Type B pancreatic cell (in vitro differentiated cells): ENCODE measurements at regions not wholly inside any gene's neighbourhood (a gene's known extent, or its start where the extent isn't known, plus 50 kb on each side); places are given as distances from the start of the nearest gene placed in this dataset.

Source experiments
- DNase-seq: peaks from one replicate; pipeline ENCODE4 v3.0.0; 2021; ENCODE audit warnings: mixed read lengths; ENCODE audit not compliant: unreplicated experiment; ENCODE audit errors: extremely low spot score
- H3K27ac Mint-ChIP-seq: 2 replicates; pipeline ENCODE4 v1.8.0; 2021; ENCODE audit warnings: mild to moderate bottlenecking, mixed read lengths
- H3K27me3 Mint-ChIP-seq: 2 replicates; pipeline ENCODE4 v1.8.0; 2021; ENCODE audit warnings: mixed read lengths
- H3K36me3 Mint-ChIP-seq: 2 replicates; pipeline ENCODE4 v1.8.0; 2021; ENCODE audit warnings: mixed read lengths
- H3K4me1 Mint-ChIP-seq: one replicate; pipeline ENCODE4 v1.8.0; 2021; ENCODE audit warnings: mixed read lengths; ENCODE audit not compliant: unreplicated experiment
- H3K4me3 Mint-ChIP-seq: 2 replicates; pipeline ENCODE4 v1.8.0; 2021; ENCODE audit warnings: mild to moderate bottlenecking, mixed read lengths
- H3K9me3 Mint-ChIP-seq: 2 replicates; pipeline ENCODE4 v1.8.0; 2021; ENCODE audit warnings: mixed read lengths
- TF ChIP-seq, protein P1 (sequence below): fragments of 200-600 bp; sonication (generic); conservative IDR thresholded peaks from 2 replicates; pipeline ENCODE4 v1.5.0; 2021; ENCODE audit warnings: antibody characterized with exemption, mild to moderate bottlenecking

DNA sequence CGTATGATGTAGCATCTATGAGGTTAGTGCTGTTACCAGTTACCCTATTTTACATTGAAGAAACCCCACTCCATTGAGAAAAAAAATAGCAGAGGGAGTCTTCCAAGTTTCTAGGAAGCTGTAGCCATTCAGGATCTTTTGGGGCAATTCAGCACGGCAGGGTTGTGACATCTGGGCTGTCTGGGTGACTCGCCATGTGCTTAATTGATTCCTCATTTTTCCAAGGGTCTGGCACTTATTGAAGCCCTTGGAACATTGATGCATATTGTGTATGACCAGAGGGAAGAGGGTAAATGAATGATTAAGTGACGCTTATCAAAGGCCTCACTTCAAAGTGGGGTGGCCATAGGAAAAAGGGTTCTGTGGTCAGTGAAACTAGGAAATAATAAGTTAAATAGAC, 248.7 kb downstream of the ARHGAP12 start:
- Mint-ChIP-seq H3K36me3 (peaks cover 6% of the 10 kb centered on the region), H3K27ac (no peak overlapping the region)

DNA sequence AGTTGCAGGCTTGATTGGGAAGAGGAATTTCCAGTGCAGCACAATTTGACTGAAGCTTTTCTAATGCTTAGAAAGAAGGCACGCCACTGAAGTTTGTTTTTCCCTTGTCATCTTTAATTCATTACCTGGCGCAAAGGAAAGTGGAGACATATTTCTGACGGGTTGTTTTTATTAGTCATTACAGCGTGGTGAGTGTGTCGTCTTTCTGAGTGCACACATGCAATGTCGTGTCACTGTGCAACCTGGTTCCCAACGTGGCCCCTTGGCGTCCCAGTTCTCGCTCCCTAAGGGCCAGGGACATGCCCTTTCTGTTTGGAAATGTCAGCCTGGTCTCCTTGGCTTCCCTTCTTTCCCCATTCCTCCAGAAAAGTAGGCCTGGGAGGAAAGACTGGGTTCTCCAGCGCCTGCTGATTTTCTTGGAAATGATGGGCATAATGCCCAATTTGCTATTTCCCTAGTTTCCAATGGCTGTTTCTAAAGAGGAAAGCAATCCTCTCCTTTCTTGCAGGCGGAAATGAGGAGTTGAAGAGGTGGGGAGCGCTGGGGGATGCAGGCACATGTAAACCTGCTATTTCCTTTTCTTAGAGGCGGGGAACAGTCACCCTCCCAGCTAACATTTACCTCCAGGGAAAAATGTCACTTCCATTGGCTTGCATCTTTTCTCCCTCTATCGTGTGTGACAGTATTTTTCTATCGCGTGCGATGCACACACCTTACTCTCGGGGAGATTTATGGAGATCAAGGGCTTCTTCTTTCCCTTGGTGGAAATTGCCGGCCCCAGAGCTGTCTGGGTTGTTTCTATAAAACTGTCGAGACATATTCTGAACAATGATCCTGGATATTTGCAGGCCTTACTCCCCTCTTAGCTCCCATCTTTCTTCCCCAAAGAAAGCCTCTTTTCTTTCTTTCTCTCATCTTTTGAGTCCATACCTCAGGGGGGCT, 249.8 kb downstream of the ARHGAP12 start:
- TF ChIP-seq, protein P1, sequence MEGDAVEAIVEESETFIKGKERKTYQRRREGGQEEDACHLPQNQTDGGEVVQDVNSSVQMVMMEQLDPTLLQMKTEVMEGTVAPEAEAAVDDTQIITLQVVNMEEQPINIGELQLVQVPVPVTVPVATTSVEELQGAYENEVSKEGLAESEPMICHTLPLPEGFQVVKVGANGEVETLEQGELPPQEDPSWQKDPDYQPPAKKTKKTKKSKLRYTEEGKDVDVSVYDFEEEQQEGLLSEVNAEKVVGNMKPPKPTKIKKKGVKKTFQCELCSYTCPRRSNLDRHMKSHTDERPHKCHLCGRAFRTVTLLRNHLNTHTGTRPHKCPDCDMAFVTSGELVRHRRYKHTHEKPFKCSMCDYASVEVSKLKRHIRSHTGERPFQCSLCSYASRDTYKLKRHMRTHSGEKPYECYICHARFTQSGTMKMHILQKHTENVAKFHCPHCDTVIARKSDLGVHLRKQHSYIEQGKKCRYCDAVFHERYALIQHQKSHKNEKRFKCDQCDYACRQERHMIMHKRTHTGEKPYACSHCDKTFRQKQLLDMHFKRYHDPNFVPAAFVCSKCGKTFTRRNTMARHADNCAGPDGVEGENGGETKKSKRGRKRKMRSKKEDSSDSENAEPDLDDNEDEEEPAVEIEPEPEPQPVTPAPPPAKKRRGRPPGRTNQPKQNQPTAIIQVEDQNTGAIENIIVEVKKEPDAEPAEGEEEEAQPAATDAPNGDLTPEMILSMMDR: no peak
- no peaks in the 10 kb centered on the region for H3K27me3 Mint-ChIP-seq
- H3K4me3 Mint-ChIP-seq: no peak overlapping the region
- peaks cover 6% of the 10 kb centered on the region for H3K36me3 Mint-ChIP-seq
- H3K9me3 Mint-ChIP-seq: peaks cover 8% of the 10 kb centered on the region
- H3K4me1 Mint-ChIP-seq: peaks cover 4% of the 10 kb centered on the region
- H3K27ac Mint-ChIP-seq: no peak overlapping the region
- DNase-seq: no peak

More for the DNA sequence above, 248.7 kb downstream of the ARHGAP12 start:
- Mint-ChIP-seq H3K27me3 (no peaks in the 10 kb centered on the region), H3K4me3 (no peak overlapping the region), H3K9me3 (peaks cover 7% of the 10 kb centered on the region), H3K4me1 (peaks cover 4% of the 10 kb centered on the region)
- DNase-seq: no peak
- TF ChIP-seq, protein P1: no peak

DNA sequence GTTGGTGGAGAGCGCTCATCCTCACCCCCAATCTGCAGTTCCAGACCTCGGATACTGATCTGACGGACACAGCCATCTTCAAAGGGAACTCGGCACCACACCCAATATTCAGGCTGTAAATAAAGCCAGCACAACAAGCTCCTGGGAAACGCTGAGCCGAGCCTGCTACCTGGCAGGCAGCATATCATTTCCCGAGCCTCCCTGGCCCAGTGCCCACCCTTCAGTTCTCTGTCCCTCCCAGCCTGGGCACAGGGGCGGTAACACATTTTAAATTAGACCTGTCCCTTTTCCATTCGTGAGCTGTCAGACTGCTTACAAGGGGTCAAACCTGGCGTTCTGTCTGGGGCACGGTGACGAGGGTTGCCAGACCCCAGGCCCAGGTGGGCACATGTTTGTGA, 250.5 kb downstream of the ARHGAP12 start:
- H3K4me3 Mint-ChIP-seq: no peak overlapping the region
- no peak for DNase-seq
- no peaks in the 10 kb centered on the region for H3K27me3 Mint-ChIP-seq
- no peaks in the 10 kb centered on the region for H3K36me3 Mint-ChIP-seq
- TF ChIP-seq, protein P1: no peak
- peaks cover 8% of the 10 kb centered on the region for H3K9me3 Mint-ChIP-seq
- H3K27ac Mint-ChIP-seq: no peak overlapping the region
- H3K4me1 Mint-ChIP-seq: peaks cover 8% of the 10 kb centered on the region

DNA sequence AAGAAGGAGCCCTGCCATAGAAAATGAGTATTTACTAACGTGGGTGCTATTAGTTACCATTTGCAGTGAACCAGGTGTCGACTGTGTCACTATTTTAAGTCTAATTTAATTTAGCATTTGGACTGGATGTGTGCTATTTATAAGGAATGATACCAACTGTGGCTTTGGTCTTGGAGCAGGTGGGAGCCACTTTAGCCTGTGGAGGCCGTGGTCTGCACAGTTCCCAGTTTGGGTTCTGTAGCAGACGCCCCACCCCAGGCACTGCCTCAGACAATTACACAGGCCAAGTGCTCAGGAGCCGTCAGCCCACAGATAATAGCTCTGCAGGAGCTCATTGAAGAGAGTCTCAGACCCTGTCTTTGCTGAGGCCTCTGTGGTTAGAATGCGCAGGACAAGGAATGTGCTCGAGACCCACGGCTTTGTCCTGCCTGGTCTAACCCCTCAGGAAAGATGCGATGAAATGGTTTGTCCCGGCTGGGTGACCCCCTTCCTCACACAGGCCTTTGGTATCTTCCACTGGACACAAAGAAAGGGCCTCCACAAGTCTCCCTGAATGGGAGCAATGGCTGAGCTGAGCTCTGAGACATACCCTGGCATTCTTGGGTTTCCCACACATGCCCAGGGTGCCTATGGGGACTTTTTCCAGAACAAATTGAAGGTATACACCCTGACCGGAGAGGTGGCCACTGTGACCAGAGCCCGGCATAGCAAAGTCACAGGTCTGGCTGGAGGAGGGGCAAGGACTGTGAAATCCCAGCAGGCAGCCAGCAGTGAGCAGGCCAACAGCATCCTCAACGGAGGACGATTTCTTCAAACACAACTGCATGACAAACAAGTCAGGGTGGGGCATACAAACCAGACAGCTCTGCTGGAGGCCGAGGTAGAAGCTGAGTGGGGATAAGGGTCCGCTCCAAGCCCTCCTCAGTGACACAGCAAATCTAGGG, 251.2 kb downstream of the ARHGAP12 start:
- peak overlapping the region; percentile 62 for H3K4me3 Mint-ChIP-seq
- no peaks in the 10 kb centered on the region for H3K36me3 Mint-ChIP-seq

DNA sequence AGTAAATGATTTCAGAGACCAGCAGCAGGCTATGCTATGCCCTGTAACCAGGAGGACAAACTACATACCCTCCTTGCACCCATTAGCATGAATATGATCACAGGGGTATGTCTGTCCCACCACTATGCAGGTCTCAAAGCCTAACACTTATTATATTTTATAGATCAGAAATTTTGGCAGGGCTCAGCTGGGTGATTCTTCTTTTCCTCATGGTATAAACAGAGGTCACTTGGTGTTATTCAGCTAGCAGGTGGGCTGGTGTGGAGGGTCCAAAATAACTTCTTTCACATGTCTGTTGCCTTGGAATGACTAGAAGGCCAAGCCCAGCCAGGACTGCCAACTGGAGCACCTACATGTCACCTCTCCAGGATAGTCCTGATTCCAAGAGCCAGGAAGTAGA, 252.9 kb downstream of the ARHGAP12 start:
- TF ChIP-seq, protein P1: no peak
- no peaks in the 10 kb centered on the region for H3K27me3 Mint-ChIP-seq
- H3K4me3 Mint-ChIP-seq: no peak overlapping the region
- peaks cover 20% of the 10 kb centered on the region for H3K9me3 Mint-ChIP-seq
- H3K27ac Mint-ChIP-seq: no peak overlapping the region
- no peaks in the 10 kb centered on the region for H3K36me3 Mint-ChIP-seq
- H3K4me1 Mint-ChIP-seq: peaks cover 8% of the 10 kb centered on the region
- no peak for DNase-seq

More for the DNA sequence above, 251.2 kb downstream of the ARHGAP12 start:
- peaks cover 8% of the 10 kb centered on the region for H3K4me1 Mint-ChIP-seq
- H3K27ac Mint-ChIP-seq: peak overlapping the region; percentile 77
- no peaks in the 10 kb centered on the region for H3K27me3 Mint-ChIP-seq
- TF ChIP-seq, protein P1: no peak
- H3K9me3 Mint-ChIP-seq: peaks cover 8% of the 10 kb centered on the region
- no peak for DNase-seq
